GM12873 (cell line): ENCODE measurements at regions not wholly inside any gene's neighbourhood (a gene's known extent, or its start where the extent isn't known, plus 50 kb on each side); places are given as distances from the start of the nearest gene placed in this dataset.

Experiments
- TF ChIP-seq, protein P1 (sequence below): IDR thresholded peaks from 2 replicates; pipeline ENCODE4 v1.5.1; 2012; ENCODE audit warnings: low read depth, mild to moderate bottlenecking, moderate library complexity, low read length, control low read depth; ENCODE audit not compliant: insufficient read depth; ENCODE audit errors: missing control alignments

DNA sequence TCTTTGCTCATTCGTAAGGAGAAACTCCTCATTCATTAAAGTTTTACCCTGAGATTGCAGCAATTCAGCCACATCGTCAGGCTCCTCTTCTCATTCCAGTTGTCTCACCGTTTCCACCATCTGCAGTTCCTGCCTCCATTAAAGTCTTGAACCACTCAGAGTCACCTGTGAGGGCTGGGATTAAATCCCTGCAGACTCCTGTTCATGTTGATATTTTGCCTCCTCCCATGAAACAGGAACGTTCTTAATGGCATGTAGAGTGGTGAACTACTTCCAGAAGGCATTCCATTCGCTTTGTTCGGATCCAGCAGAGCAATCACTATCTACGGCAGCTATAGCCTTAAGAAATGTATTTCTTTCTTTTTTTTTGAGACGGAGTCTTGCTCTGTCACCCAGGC lies 96.5 kb upstream of the FAM20C start:
- TF ChIP-seq, protein P1, sequence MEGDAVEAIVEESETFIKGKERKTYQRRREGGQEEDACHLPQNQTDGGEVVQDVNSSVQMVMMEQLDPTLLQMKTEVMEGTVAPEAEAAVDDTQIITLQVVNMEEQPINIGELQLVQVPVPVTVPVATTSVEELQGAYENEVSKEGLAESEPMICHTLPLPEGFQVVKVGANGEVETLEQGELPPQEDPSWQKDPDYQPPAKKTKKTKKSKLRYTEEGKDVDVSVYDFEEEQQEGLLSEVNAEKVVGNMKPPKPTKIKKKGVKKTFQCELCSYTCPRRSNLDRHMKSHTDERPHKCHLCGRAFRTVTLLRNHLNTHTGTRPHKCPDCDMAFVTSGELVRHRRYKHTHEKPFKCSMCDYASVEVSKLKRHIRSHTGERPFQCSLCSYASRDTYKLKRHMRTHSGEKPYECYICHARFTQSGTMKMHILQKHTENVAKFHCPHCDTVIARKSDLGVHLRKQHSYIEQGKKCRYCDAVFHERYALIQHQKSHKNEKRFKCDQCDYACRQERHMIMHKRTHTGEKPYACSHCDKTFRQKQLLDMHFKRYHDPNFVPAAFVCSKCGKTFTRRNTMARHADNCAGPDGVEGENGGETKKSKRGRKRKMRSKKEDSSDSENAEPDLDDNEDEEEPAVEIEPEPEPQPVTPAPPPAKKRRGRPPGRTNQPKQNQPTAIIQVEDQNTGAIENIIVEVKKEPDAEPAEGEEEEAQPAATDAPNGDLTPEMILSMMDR, result no peak

DNA sequence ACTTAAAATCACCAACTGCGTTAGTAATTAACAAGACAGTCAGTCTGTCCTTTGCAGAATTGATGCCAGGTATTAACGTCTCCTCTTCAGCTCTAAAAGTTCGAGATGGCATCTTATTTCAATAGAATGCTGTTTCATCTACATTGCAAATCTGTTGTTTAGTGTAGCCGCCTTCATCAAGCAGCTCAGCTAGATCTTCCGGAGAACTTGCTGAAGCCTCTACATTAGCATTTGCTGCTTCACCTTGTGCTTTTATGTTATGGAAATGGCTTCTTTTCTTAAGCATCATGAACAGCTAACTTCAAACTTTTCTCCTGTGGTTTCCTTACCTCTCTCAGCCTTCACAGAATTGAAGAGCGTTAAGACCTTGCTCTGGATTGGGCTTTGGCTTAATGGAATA lies 95.5 kb upstream of the FAM20C start:
- TF ChIP-seq, protein P1, result no peak

DNA sequence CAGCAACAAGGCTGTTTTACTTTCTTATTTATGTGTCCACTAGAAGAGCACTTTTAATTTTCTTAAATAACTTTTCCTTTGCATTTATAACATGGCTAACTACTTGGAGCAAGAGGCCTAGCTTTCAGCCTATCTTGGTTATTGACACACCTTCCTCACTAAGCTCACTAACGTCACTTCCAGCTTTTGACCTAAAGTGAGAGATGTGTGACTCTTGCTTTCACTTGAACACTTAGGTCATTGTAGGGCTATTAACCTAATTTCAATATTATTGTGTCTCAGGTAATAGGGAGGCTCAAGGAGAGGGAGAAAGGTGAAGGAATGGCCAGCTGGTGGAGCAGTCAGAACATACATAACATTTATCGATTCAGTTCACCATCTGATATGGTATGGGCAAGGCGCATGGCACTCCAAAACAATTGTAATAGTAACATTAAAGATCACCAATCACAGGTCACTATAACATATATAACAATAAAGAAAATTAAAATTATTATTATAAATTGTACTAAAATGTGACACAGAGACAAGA lies 95.0 kb upstream of the FAM20C start:
- TF ChIP-seq, protein P1, result no peak

DNA sequence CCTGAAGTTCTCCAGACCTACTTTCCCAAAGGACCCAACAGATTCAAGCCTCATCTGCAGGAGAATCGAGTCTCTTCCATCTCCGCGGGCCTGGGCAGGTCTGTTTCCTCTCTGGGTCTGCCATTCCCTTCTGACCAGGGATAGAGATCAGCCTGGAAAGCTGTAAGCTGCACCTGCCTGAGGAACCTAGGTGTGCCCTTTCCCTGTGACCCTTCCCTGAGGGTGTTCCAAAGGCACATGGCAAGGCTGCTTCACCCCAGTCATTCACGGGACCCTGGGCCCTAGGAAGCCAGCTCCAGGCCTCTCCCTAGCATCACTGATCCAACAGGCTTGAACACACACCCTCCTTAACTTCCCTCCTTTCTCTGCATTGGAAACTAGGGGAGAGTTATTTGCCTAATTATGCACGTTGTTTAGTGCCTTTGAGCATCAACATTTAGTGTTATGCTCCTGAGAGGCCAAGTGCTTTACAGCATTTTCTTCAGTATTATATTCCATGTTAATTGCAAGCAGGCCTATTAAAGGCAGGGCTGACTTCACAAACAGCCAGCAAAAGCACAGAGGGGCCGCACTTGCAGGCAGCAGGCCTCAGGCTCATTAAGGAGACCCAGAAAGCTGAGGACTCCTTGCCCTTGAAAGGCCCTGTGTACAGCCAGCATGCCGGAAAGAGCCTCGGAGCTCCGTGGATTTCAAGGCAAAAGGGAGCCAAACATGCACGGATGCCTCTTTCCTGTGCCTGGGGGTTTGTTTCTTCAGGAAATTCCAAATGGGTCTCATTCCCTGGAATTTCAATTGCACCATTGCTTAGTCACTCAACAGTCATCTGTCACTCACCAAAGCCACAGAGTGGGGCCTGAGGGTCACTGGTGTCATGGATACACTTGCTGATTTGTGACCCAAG lies 91.0 kb upstream of the FAM20C start:
- TF ChIP-seq, protein P1, result no peak

- TF ChIP-seq, protein P1, result no peak
These were observed 90.2 kb upstream of the FAM20C start for GRCh38 chr7:102047-102711.

GRCh38 chr7:102721-103120 lies 89.7 kb upstream of the FAM20C start:
- TF ChIP-seq, protein P1, result no peak

- TF ChIP-seq, protein P1, result no peak
These were observed 87.4 kb upstream of the FAM20C start for GRCh38 chr7:105002-105401.
